ENCODE measurements at regions not wholly inside any gene's neighbourhood (a gene's known extent, or its start where the extent isn't known, plus 50 kb on each side); places are given as distances from the start of the nearest gene placed in this dataset.

DNA sequence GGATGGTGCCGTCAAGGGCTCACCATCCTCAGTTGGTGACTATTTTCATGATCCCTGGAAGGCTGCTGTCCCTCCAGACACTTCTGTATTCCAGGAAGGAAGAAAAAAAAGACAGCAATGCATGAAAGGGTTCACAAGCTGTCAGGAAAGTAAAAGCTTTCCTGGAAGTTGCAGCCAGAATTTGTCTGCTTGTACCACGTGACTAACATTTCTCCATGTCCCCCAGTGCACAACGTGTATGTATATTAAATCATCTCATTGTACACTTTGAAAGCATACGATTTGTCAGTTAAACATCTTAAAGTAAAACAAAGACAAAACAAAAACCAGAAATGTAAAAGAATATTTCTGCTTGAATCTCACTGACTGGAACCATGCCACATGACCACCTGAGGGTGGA lies 127.4 kb upstream of the CLNK start:
- TF ChIP-seq, protein P1, sequence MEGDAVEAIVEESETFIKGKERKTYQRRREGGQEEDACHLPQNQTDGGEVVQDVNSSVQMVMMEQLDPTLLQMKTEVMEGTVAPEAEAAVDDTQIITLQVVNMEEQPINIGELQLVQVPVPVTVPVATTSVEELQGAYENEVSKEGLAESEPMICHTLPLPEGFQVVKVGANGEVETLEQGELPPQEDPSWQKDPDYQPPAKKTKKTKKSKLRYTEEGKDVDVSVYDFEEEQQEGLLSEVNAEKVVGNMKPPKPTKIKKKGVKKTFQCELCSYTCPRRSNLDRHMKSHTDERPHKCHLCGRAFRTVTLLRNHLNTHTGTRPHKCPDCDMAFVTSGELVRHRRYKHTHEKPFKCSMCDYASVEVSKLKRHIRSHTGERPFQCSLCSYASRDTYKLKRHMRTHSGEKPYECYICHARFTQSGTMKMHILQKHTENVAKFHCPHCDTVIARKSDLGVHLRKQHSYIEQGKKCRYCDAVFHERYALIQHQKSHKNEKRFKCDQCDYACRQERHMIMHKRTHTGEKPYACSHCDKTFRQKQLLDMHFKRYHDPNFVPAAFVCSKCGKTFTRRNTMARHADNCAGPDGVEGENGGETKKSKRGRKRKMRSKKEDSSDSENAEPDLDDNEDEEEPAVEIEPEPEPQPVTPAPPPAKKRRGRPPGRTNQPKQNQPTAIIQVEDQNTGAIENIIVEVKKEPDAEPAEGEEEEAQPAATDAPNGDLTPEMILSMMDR (conservative IDR thresholded peaks at IDR 0.05; ENCODE audit: low read depth, low read length): no peak
- no peak for TF ChIP-seq EZH2 (IDR thresholded peaks at IDR 0.05; ENCODE audit: borderline replicate concordance, low read depth, low read length, poor library complexity, severe bottlenecking)
- Histone ChIP-seq H3K4me3 (ENCODE audit: low read depth, low read length, poor library complexity, severe bottlenecking) (no peak overlapping the region), H3K36me3 (ENCODE audit: insufficient read depth, low read length, poor library complexity, severe bottlenecking) (no peaks in the 10 kb centered on the region), H3K27me3 (replicated peaks; ENCODE audit: insufficient read depth, low read depth, low read length, poor library complexity) (no peaks in the 10 kb centered on the region), H3K9me3 (ENCODE audit: low read depth, low read length, poor library complexity, severe bottlenecking) (peaks cover 29% of the 10 kb centered on the region), H3K4me1 (ENCODE audit: insufficient read depth, low read length, poor library complexity, severe bottlenecking) (no peaks in the 10 kb centered on the region), H3K27ac (ENCODE audit: low read depth, low read length, poor library complexity, severe bottlenecking) (no peak overlapping the region)
- CTCF ChIA-PET: no interaction called here
- intact Hi-C loops (cut with micrococcal nuclease; ENCODE audit: unreplicated experiment): no loop called here
- no TSS peak for BruUV-seq (replicated peaks)
- POLR2A ChIA-PET (ENCODE audit: low non-redundant PET): no interaction called here
- DNase-seq (ENCODE audit: low spot score): no peak

DNA sequence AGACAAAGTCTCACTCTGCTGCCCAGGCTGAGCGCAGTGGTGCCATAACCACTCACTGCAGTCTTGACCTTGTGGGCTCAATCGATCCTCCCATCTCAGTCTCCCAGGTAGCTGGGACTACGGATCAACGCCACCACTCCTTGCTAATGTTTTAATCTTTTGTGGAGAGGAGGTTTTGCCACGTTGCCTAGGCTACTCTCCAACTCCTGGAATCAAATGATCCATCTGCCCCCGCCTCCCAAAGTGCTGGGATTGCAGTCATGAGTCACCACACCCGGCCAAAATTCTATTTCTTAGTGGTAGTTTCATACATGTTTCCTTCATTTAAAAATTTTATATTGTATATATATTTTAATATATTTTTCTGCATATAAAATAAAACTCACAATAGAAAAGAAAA lies 125.8 kb upstream of the CLNK start:
- POLR2A ChIA-PET (ENCODE audit: low non-redundant PET): no interaction called here
- H3K4me3 ChIP-seq (ENCODE audit: low read depth, low read length, poor library complexity, severe bottlenecking): no peak overlapping the region
- no peaks in the 10 kb centered on the region for H3K36me3 ChIP-seq (ENCODE audit: insufficient read depth, low read length, poor library complexity, severe bottlenecking)
- H3K4me1 ChIP-seq (ENCODE audit: insufficient read depth, low read length, poor library complexity, severe bottlenecking): no peaks in the 10 kb centered on the region
- BruUV-seq (replicated peaks): no TSS peak
- peaks cover 44% of the 10 kb centered on the region for H3K9me3 ChIP-seq (ENCODE audit: low read depth, low read length, poor library complexity, severe bottlenecking)
- intact Hi-C loops (cut with micrococcal nuclease; ENCODE audit: unreplicated experiment): no loop called here
- TF ChIP-seq, protein P1 (conservative IDR thresholded peaks at IDR 0.05; ENCODE audit: low read depth, low read length): no peak
- TF ChIP-seq EZH2 (IDR thresholded peaks at IDR 0.05; ENCODE audit: borderline replicate concordance, low read depth, low read length, poor library complexity, severe bottlenecking): no peak
- H3K27me3 ChIP-seq (replicated peaks; ENCODE audit: insufficient read depth, low read depth, low read length, poor library complexity): no peaks in the 10 kb centered on the region
- DNase-seq (ENCODE audit: low spot score): no peak
- CTCF ChIA-PET: no interaction called here
- no peak overlapping the region for H3K27ac ChIP-seq (ENCODE audit: low read depth, low read length, poor library complexity, severe bottlenecking)

DNA sequence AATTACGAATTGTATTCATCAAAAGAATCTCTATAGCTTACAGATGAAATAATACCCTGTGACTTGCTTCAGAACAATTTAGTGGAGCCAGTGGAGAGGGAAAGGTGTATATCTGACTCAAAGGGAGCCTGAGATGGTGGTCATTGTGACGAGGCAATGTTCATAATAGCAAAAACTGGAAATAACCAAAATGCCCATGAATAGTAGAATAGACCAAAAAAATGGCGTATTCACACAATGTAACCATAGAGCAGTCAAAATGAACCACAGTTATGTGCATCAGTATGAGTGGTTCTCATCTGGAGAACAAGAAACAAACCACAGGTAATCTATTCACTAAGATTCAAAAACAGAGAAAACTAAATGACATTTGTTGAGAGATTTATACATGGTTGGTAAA lies 125.3 kb upstream of the CLNK start:
- Histone ChIP-seq H3K4me3 (ENCODE audit: low read depth, low read length, poor library complexity, severe bottlenecking) (no peak overlapping the region), H3K9me3 (ENCODE audit: low read depth, low read length, poor library complexity, severe bottlenecking) (peaks cover 44% of the 10 kb centered on the region), H3K36me3 (ENCODE audit: insufficient read depth, low read length, poor library complexity, severe bottlenecking) (no peaks in the 10 kb centered on the region), H3K27me3 (replicated peaks; ENCODE audit: insufficient read depth, low read depth, low read length, poor library complexity) (no peaks in the 10 kb centered on the region), H3K4me1 (ENCODE audit: insufficient read depth, low read length, poor library complexity, severe bottlenecking) (no peaks in the 10 kb centered on the region), H3K27ac (ENCODE audit: low read depth, low read length, poor library complexity, severe bottlenecking) (no peak overlapping the region)
- ChIA-PET POLR2A (ENCODE audit: low non-redundant PET) (no interaction called here), CTCF (no interaction called here)
- TF ChIP-seq, protein P1 (conservative IDR thresholded peaks at IDR 0.05; ENCODE audit: low read depth, low read length): no peak
- TF ChIP-seq EZH2 (IDR thresholded peaks at IDR 0.05; ENCODE audit: borderline replicate concordance, low read depth, low read length, poor library complexity, severe bottlenecking): no peak
- DNase-seq (ENCODE audit: low spot score): no peak
- intact Hi-C loops (cut with micrococcal nuclease; ENCODE audit: unreplicated experiment): no loop called here
- no TSS peak for BruUV-seq (replicated peaks)

All from A673 (cell line).